SU-DHL-6 (cell line): ENCODE measurements at regions not wholly inside any gene's neighbourhood (a gene's known extent, or its start where the extent isn't known, plus 50 kb on each side); places are given as distances from the start of the nearest gene placed in this dataset.

Experiments
- CTCF ChIP-seq: fragments of 200-600 bp; sonication (generic); IDR thresholded peaks from one replicate; pipeline ENCODE4 v1.5.1; 2017; ENCODE audit warnings: antibody characterized with exemption, mild to moderate bottlenecking, low read length, moderate library complexity; ENCODE audit not compliant: insufficient read depth, poor library complexity, severe bottlenecking
- EZH2phosphoT487 ChIP-seq: fragments of 200-600 bp; sonication (generic), shearing (Covaris generic); conservative IDR thresholded peaks from 2 replicates; pipeline ENCODE4 v1.6.1; 2018; ENCODE audit warnings: mild to moderate bottlenecking, antibody characterized with exemption, low read length, moderate library complexity, mixed read lengths

GRCh38 chr3:102255736-102256135 is 179.1 kb upstream of the ZPLD1 start:
- no peak for TF ChIP-seq CTCF
- TF ChIP-seq EZH2phosphoT487: no peak
